Right lobe of liver (tissue), 6 donors: ENCODE measurements at regions not wholly inside any gene's neighbourhood (a gene's known extent, or its start where the extent isn't known, plus 50 kb on each side); places are given as distances from the start of the nearest gene placed in this dataset.

ENCODE experiments used
- ATAC-seq, 4 donors: fragments of 200-7000 bp; cut with Tn5 transposase; one replicate each; pipeline ENCODE4 v1.9.1; 2020; ENCODE audit warnings: mild to moderate bottlenecking in 4 of 4, moderate library complexity in 4 of 4
- DNase-seq, 3 donors: peaks; one replicate each; pipeline ENCODE4 v3.0.0-alpha.2; 2020
- H3K27ac ChIP-seq, 3 donors: fragments of 200-600 bp; one replicate each; pipeline ENCODE4 v1.8.0; 2022
- H3K27me3 ChIP-seq, 2 donors: fragments of 200-600 bp; one replicate each; pipeline ENCODE4 v1.8.0; 2022
- H3K36me3 ChIP-seq, 4 donors: fragments of 200-600 bp; sonication (generic) in 1 of 4; one replicate each; pipeline versions ENCODE4 v1.5.1 to v1.8.0; 2017 to 2022; ENCODE audit warnings: control low read depth in 1 of 4
- H3K4me1 ChIP-seq, 4 donors: fragments of 200-600 bp; sonication (generic) in 1 of 4; one replicate each; pipeline versions ENCODE4 v1.5.1 to v1.8.0; 2017 to 2022; ENCODE audit warnings: control low read depth in 1 of 4
- H3K4me3 ChIP-seq, 3 donors: fragments of 200-600 bp; one replicate each; pipeline ENCODE4 v1.8.0; 2022
- H3K9me3 ChIP-seq, 4 donors: fragments of 200-600 bp; sonication (generic) in 1 of 4; one replicate each; pipeline versions ENCODE4 v1.5.1 to v1.8.0; 2017 to 2022; ENCODE audit warnings: control low read depth in 1 of 4
- CTCF ChIP-seq, 4 donors: fragments of 200-600 bp in 3 of 4; fragments of 450-650 bp in 1 of 4; IDR thresholded peaks; one replicate each; pipeline versions ENCODE4 v1.5.1 to v1.8.0; 2016 to 2022; ENCODE audit warnings: antibody characterized with exemption in 4 of 4, mild to moderate bottlenecking in 2 of 4
- POLR2A ChIP-seq: fragments of 450-650 bp; IDR thresholded peaks from one replicate; pipeline ENCODE4 v1.6.1; 2017; ENCODE audit warnings: antibody characterized with exemption, mild to moderate bottlenecking
- WGBS: methylation state at CpG from one replicate; pipeline ENCODE4 v1.1.6; 2018; ENCODE audit warnings: low coverage, low lambda C conversion rate; ENCODE audit not compliant: insufficient coverage; ENCODE audit errors: missing lambda C conversion rate; 5-methylcytosine and 5-hydroxymethylcytosine counted together
- intact Hi-C, 2 donors: fragments of 100-400 bp; cut with DNase I; formaldehyde crosslinking; loops; one replicate each; pipeline versions ENCODE4 v1.11.2 to v1.14.1; 2022
- donor health status: DM: no; HTN: yes; CAD: no.
- donor health status: DM: no; HTN: no; CAD: no.
- donor health status: DM: no; HTN: no; CAD: no.
- donor health status: DM: no; HTN: yes; CAD: no.
- donor health status: DM: no; HTN: yes; CAD: no.

- Histone ChIP-seq H3K36me3 (no peaks in the 10 kb centered on the region), H3K27ac (no peak overlapping the region), H3K4me3 (no peak overlapping the region), H3K4me1 (peaks cover 0 to 24% (median 10%) of the 10 kb centered on the region in 4 donors), H3K9me3 (no peaks in the 10 kb centered on the region), H3K27me3 (no peaks in the 10 kb centered on the region)
- no peak for TF ChIP-seq CTCF (IDR thresholded peaks at IDR 0.05)
- no peak for TF ChIP-seq POLR2A
- intact Hi-C loops = no loop called here
- ATAC-seq (no peak), DNase-seq (no peak)
- WGBS = 89% methylated on average over 4 of the region's 4 CpGs
Observed at GRCh38 chr6:150536835-150537234, 62.9 kb upstream of the PLEKHG1 start.

GRCh38 chr6:150537491-150537890 is 62.2 kb upstream of the PLEKHG1 start:
- TF ChIP-seq POLR2A (no peak), CTCF (IDR thresholded peaks at IDR 0.05) (no peak)
- ATAC-seq = no peak
- whole genome bisulfite sequencing = 66% methylated on average over 3 of the region's 4 CpGs
- H3K4me3 ChIP-seq = no peak overlapping the region
- H3K27me3 ChIP-seq = no peaks in the 10 kb centered on the region
- H3K9me3 ChIP-seq = no peaks in the 10 kb centered on the region
- H3K4me1 ChIP-seq = peaks cover 0 to 30% (median 12%) of the 10 kb centered on the region in 4 donors
- no peaks in the 10 kb centered on the region for H3K36me3 ChIP-seq
- H3K27ac ChIP-seq = no peak overlapping the region
- intact Hi-C loops = no loop called here
- DNase-seq = no peak

- no peak for DNase-seq
- Histone ChIP-seq H3K4me3 (no peak overlapping the region), H3K4me1 (peaks cover 0 to 30% (median 12%) of the 10 kb centered on the region in 4 donors), H3K27me3 (no peaks in the 10 kb centered on the region), H3K36me3 (no peaks in the 10 kb centered on the region), H3K27ac (no peak overlapping the region), H3K9me3 (no peaks in the 10 kb centered on the region)
- peak in 1 of 4 donors; percentile 2 for ATAC-seq
- TF ChIP-seq CTCF (IDR thresholded peaks at IDR 0.05) (no peak), POLR2A (no peak)
- 64% methylated on average over 1 of the region's 1 CpG for WGBS
- intact Hi-C loops = no loop called here
Observed at GRCh38 chr6:150537893-150538292, 61.8 kb upstream of the PLEKHG1 start.

- Histone ChIP-seq H3K4me3 (no peak overlapping the region), H3K27ac (peak overlapping the region in 1 of 3 donors; percentile 14), H3K9me3 (no peaks in the 10 kb centered on the region), H3K4me1 (peaks cover 0 to 30% (median 12%) of the 10 kb centered on the region in 4 donors), H3K27me3 (no peaks in the 10 kb centered on the region), H3K36me3 (no peaks in the 10 kb centered on the region)
- no peak for TF ChIP-seq CTCF (IDR thresholded peaks at IDR 0.05)
- no peak for TF ChIP-seq POLR2A
- intact Hi-C loops = no loop called here
- ATAC-seq (peak; percentile 62 to 75 (median 66)), DNase-seq (no peak)
- 50% methylated on average over 2 of the region's 2 CpGs for WGBS
Observed at GRCh38 chr6:150539111-150539510, 60.6 kb upstream of the PLEKHG1 start.

- intact Hi-C loops = no loop called here
- H3K27me3 ChIP-seq = no peaks in the 10 kb centered on the region
- peak in 1 of 4 donors; percentile 40 for ATAC-seq
- no peaks in the 10 kb centered on the region for H3K9me3 ChIP-seq
- 69% methylated on average over 2 of the region's 2 CpGs for WGBS
- H3K4me1 ChIP-seq = peaks cover 0 to 30% (median 12%) of the 10 kb centered on the region in 4 donors
- no peaks in the 10 kb centered on the region for H3K36me3 ChIP-seq
- TF ChIP-seq CTCF (IDR thresholded peaks at IDR 0.05) = no peak
- TF ChIP-seq POLR2A = no peak
- no peak for DNase-seq
- no peak overlapping the region for H3K4me3 ChIP-seq
- peak overlapping the region in 1 of 3 donors; percentile 14 for H3K27ac ChIP-seq
Observed at GRCh38 chr6:150539568-150539967, 60.1 kb upstream of the PLEKHG1 start.
